Left renal cortex interstitium (tissue), 4 donors: ENCODE measurements at regions not wholly inside any gene's neighbourhood (a gene's known extent, or its start where the extent isn't known, plus 50 kb on each side); places are given as distances from the start of the nearest gene placed in this dataset.

ENCODE experiments used
- DNase-seq, 4 donors: peaks; one replicate each; pipeline ENCODE4 v3.0.0-alpha.2; 2013; ENCODE audit warnings: low read depth in 4 of 4, low spot score in 2 of 4, missing footprints in 1 of 4

DNA sequence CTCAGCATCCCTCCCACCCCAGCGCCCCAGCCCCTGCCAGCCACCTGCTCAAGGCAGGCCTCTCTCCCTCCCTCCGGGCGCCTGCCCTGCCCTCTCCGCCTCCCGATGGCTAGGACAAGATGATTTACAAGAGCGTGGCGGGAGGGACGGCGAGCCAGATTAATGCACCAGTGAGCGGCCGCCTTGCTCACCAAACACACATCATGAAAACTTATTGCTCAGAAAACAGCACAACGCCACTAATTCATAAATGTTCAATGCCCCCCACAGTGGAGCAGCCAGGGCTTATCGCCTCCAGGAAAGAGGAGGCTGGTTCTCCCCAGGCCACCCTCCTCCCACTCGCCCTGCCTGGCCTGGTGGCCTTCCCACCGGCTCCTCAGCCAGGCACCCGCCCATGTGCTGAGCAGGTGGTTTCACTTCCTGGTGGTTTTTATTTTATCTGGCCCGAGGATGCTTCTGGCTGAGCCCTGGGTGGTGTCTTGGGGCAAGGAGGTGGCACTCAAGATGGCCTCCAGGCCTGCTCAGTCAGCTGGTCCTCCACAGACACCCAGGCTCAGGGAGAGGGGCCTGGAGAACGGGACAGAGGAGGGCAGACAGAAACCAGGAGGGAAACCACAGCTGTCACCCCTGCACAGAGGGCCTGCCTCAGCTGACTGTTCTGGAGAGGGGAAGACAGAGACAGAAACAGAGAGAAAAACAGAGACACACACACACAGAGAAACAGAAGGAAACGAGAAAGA is 284.9 kb downstream of the UACA start:
- peak in 1 of 4 donors; percentile 57 for DNase-seq

GRCh38 chr15:70477750-70478250 is 285.6 kb downstream of the UACA start:
- DNase-seq: no peak

- DNase-seq: no peak
Measured at GRCh38 chr15:70476441-70476840, 286.9 kb downstream of the UACA start.

GRCh38 chr15:70475921-70476320 is 287.4 kb downstream of the UACA start:
- DNase-seq: no peak

DNA sequence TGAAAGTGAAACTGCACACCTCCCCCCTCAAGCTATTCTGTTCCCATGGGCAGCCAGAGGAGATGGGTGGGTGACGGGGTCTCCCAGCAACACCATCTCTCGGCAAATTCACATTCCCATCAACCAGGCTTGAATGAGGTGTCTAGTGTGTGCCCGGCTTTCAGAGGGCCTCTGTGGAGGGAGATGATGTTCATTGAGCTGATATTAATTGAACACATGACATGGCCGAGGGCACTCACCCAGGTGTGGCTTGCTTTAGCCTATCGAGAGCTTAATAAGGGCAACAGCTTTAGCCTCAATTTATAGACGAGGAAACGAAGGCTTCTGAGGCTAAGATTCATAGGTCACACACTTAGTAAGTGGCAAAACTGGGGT is 288.0 kb downstream of the UACA start:
- DNase-seq: no peak

GRCh38 chr15:70474471-70475406 is 288.6 kb downstream of the UACA start:
- DNase-seq: no peak

DNA sequence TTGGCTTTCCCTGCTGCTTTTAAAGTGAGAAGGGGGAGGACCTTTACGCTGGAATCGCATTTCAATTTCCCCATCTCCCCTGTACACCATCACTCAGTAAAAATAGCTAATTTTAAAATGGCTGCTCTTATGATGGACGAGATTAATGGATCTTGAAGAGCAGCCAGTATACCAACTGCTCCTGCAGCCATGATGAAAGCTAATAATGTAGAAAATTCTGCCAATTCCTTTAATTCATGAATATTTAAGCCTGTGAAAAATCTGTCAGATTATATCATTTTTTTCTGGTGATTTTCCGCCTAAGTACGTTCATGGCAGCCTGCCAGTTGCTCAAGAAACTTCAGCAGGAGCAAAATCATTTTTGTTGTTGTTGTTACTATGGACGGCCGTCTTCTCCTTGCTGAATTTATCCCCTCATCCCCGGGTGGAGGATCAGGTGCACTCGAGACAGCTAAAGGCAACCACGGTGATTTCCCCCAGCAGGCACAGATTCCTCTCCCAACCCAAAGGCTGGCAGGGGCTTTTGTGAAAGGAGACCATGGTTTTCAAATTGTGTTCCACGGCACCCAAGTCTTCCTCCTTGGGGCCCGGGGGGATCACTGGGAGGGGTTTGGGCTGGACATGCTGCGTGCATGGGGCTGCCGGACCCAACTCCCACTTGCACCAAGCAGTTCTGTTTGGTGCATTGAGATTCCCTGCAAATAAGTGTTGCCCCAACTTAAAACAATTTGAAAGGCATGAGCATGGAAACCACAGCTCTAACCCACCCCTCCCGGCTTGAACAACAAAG is 289.6 kb downstream of the UACA start:
- DNase-seq: no peak

- DNase-seq: no peak
Measured at GRCh38 chr15:70471517-70471916, 291.8 kb downstream of the UACA start.

GRCh38 chr15:70470556-70471191 is 292.7 kb downstream of the UACA start:
- no peak for DNase-seq

- no peak for DNase-seq
Measured at GRCh38 chr15:70469651-70470555, 293.5 kb downstream of the UACA start.

GRCh38 chr15:70469182-70469581 is 294.2 kb downstream of the UACA start:
- DNase-seq: no peak

DNA sequence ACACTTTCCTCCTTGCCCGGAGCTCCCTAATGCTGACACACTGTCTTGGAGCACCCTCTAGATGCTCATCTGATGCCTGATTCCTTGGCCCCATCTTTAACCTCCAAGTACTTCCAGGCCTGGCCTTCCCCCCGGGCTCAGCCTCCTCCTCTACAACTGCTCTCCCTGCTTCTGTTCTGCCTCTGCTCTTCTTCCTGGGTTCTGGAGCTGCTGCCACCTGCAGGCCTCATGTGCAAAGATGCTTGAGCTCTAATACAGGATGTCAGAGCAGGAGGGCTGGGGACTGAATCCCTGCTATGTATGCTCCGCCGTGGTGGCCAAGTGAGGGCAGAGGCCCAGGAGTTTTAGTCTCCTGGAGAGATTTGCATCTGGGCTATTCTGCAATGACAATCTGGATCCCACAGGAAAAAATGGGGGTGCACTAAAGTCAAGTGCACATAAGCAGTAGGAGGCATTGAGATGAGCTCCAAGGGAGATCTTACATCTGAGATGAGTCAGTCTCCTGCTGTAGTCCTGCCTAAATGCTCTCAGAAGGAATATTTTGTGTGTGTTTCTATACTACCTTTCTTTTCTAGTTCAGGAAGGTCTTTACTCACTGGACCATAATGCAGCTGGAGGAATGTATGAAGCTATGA is 296.3 kb downstream of the UACA start:
- DNase-seq: no peak

- no peak for DNase-seq
Measured at GRCh38 chr15:70466305-70466704, 297.1 kb downstream of the UACA start.

DNA sequence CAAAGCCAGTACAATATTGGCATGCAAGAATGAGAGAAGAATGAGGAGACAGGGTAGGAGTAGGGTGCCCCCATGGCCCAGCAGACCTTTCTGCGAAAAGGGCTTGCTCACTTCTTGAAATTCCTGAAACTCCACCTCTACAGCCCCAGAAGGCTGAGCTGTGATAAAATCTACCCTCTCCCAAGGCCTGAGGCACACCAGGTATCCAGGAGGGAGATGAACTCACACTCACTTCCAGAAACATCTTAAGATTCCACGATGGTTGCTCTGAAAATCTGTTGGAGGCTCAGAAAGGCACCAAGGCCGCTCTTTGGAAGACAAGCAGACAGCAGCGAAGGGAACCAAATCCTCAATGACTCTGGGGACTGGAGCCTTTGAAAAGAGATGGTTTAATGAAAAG is 297.5 kb downstream of the UACA start:
- DNase-seq: no peak

- no peak for DNase-seq
Measured at GRCh38 chr15:70463453-70463834, 299.9 kb downstream of the UACA start.

GRCh38 chr15:70461992-70462391 is 301.4 kb downstream of the UACA start:
- no peak for DNase-seq

DNA sequence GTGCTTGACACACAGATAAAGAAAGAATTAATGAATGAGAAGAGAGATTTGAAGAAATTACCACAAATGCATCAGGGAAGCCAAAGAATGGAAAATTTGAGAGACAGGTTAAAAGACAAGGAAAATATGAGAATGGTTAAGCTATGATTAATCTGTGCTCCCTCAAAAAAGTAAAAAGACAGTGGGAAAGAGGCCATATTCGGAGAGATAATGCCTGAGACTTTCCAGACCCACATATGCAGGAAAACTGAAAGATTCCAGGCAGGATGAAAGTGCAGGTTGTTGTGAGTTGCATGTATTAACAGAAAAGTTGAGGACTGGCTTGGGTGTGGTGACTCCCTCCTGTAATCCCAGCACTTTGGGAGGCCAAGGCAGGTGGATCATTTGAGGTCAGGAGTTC is 302.3 kb downstream of the UACA start:
- DNase-seq: no peak

- DNase-seq: no peak
Measured at GRCh38 chr15:70459312-70459711, 304.0 kb downstream of the UACA start.

DNA sequence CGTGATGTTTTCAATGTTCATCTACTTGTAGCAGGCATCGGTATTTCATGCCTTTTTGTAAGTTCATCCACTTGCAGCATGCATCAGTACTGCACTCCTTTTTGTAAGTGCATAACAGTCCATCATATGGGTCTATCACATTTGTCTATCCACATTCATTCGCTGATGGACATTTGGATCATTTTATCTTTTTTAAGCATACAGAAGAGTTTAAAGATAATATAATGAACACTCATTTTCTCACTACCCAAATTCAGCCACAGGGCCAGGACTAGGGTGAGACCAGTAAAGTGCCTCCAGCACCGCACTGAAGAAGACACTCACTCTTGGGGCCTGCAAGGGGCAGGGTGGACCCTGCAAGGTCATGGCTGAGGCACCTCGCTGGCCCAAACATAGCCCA is 309.6 kb downstream of the UACA start:
- no peak for DNase-seq
